ENCODE measurements at regions not wholly inside any gene's neighbourhood (a gene's known extent, or its start where the extent isn't known, plus 50 kb on each side); places are given as distances from the start of the nearest gene placed in this dataset.

DNA sequence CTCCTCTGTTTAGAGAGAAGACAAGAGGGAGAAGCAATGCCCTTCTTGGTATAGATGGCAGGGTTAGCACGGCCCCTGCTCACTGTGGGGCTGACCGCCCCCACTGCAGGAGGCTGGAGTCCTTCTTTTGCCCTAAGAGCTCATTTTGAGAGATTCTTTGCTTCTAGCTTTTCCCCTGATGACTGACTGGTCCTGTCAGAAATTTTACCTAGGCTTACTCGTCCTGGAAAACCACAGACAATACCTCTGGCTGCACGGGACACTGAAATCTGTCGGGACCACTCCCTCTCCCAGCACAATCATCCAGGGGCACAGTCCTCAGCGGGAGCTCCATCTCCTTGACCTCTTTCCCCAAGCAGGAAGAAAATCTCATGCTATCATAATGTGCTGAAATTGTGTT is 143.0 kb upstream of the RGMA start:
- Histone ChIP-seq H2AFZ (ENCODE audit: low read depth, low read length) (no peak overlapping the region), H3K23ac (ENCODE audit: low read length in 2 of 2) (no peak overlapping the region), H2BK12ac (ENCODE audit: low read length in 2 of 2) (no peak overlapping the region), H3K79me1 (replicated peaks; ENCODE audit: low read length, poor library complexity, severe bottlenecking) (no peaks in the 10 kb centered on the region), H2BK120ac (ENCODE audit: low read depth, low read length) (no peak overlapping the region), H2AK5ac (ENCODE audit: low read length, severe bottlenecking) (no peak overlapping the region), H4K8ac (ENCODE audit: low read length) (no peak overlapping the region), H3K4ac (ENCODE audit: low read depth in 1 of 2, low read length in 2 of 2) (no peak overlapping the region), H2BK5ac (ENCODE audit: low read depth, low read length, poor library complexity, severe bottlenecking) (no peak overlapping the region), H3K4me2 (ENCODE audit: low read length, poor library complexity, severe bottlenecking) (no peak overlapping the region), H4K91ac (ENCODE audit: low read length) (no peak overlapping the region), H3K18ac (ENCODE audit: low read depth in 1 of 2, low read length in 2 of 2) (no peak overlapping the region), H3K4me3 (ENCODE audit: insufficient read depth in 1 of 2, low read depth in 1 of 2, low read length in 2 of 2) (no peak overlapping the region), H3K36me3 (ENCODE audit: control insufficient read depth in 1 of 2, insufficient read depth in 2 of 2, low read depth in 1 of 2, low read length in 2 of 2) (no peaks in the 10 kb centered on the region), H3K4me1 (ENCODE audit: control insufficient read depth, insufficient read depth, low read depth, low read length) (no peaks in the 10 kb centered on the region), H3K14ac (ENCODE audit: low read length in 2 of 2) (no peak overlapping the region), H3K27ac (ENCODE audit: low read length, poor library complexity, severe bottlenecking) (no peak overlapping the region), H3K9me3 (ENCODE audit: control insufficient read depth, low read length) (peaks cover 6% of the 10 kb centered on the region), H2BK15ac (ENCODE audit: low read depth, poor library complexity, severe bottlenecking) (no peak overlapping the region), H3K9ac (ENCODE audit: low read length) (no peak overlapping the region), H3K27me3 (ENCODE audit: control insufficient read depth in 1 of 2, insufficient read depth in 1 of 2, low read length in 2 of 2) (peaks cover 0 to 3% of the 10 kb centered on the region in 2 experiments)
- no peak for DNase-seq
- 52% methylated on average over 4 of the region's 6 CpGs for WGBS

DNA sequence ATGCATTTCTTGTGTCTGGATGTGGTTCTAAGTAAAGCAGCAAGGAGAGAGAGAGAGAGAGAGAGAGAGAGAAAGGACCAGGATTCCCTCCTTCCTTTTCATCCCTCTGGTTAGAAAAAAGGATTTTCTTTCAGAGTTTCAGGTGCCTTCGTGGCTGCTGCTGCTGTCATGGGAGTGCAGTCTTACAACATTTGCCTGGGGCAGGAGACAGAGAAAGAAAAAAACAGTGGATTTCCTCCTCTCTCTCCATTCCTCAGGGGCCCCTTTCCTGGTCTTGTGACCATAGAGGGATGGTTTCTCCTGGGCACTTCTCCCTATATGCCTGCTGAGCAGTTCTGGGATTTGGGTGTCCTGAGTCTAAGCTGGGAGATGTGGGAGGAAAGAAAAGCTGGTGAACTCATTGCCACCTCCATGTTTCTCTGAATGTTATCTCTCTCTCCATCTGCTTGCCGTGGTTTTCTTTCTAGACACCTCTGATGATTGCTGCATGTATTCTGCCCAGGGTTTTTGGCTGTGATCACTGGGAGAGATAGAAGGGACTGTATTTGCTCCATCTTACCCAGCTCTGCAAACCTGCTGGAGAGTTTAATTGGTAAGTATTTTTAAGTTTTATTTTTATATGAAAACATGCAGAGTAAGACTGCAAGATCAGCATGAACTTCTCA is 142.4 kb upstream of the RGMA start:
- no peak overlapping the region for H2BK15ac ChIP-seq (ENCODE audit: low read depth, poor library complexity, severe bottlenecking)
- H2BK120ac ChIP-seq (ENCODE audit: low read depth, low read length): no peak overlapping the region
- no peak overlapping the region for H3K18ac ChIP-seq (ENCODE audit: low read depth in 1 of 2, low read length in 2 of 2)
- no peak overlapping the region for H4K91ac ChIP-seq (ENCODE audit: low read length)
- peaks cover 3% of the 10 kb centered on the region for H3K9me3 ChIP-seq (ENCODE audit: control insufficient read depth, low read length)
- WGBS: 56% methylated on average over 1 of the region's 2 CpGs
- no peak overlapping the region for H3K4me2 ChIP-seq (ENCODE audit: low read length, poor library complexity, severe bottlenecking)
- no peaks in the 10 kb centered on the region for H3K36me3 ChIP-seq (ENCODE audit: control insufficient read depth in 1 of 2, insufficient read depth in 2 of 2, low read depth in 1 of 2, low read length in 2 of 2)
- no peak overlapping the region for H3K9ac ChIP-seq (ENCODE audit: low read length)
- no peak overlapping the region for H4K8ac ChIP-seq (ENCODE audit: low read length)
- H2BK5ac ChIP-seq (ENCODE audit: low read depth, low read length, poor library complexity, severe bottlenecking): no peak overlapping the region
- H2BK12ac ChIP-seq (ENCODE audit: low read length in 2 of 2): no peak overlapping the region
- H3K14ac ChIP-seq (ENCODE audit: low read length in 2 of 2): no peak overlapping the region
- H3K4ac ChIP-seq (ENCODE audit: low read depth in 1 of 2, low read length in 2 of 2): no peak overlapping the region
- no peak for DNase-seq
- no peak overlapping the region for H2AK5ac ChIP-seq (ENCODE audit: low read length, severe bottlenecking)
- no peaks in the 10 kb centered on the region for H3K79me1 ChIP-seq (replicated peaks; ENCODE audit: low read length, poor library complexity, severe bottlenecking)
- H3K4me3 ChIP-seq (ENCODE audit: insufficient read depth in 1 of 2, low read depth in 1 of 2, low read length in 2 of 2): no peak overlapping the region
- H3K4me1 ChIP-seq (ENCODE audit: control insufficient read depth, insufficient read depth, low read depth, low read length): no peaks in the 10 kb centered on the region
- H3K27me3 ChIP-seq (ENCODE audit: control insufficient read depth in 1 of 2, insufficient read depth in 1 of 2, low read length in 2 of 2): peaks cover 0 to 3% of the 10 kb centered on the region in 2 experiments
- H3K27ac ChIP-seq (ENCODE audit: low read length, poor library complexity, severe bottlenecking): no peak overlapping the region
- H3K23ac ChIP-seq (ENCODE audit: low read length in 2 of 2): no peak overlapping the region
- H2AFZ ChIP-seq (ENCODE audit: low read depth, low read length): no peak overlapping the region

DNA sequence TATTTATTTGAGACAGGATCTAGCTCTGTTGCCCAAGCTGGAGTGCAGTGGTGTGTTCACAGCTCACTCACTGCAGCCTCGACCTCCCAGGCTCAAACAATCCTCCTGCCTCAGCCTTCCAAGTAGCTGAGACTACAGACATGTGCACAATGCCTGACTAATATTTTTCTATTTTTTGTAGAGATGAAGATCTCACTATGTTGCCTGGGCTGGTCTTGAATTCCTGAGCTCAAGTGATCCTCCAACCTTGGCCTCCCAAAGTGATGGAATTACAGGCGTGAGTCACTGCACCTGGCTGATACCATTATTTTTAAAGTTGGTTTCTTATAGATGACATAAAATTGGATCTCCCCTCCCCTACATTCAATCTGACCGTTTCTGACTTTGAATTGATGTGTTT is 139.5 kb upstream of the RGMA start:
- no peaks in the 10 kb centered on the region for H3K79me1 ChIP-seq (replicated peaks; ENCODE audit: low read length, poor library complexity, severe bottlenecking)
- H3K14ac ChIP-seq (ENCODE audit: low read length in 2 of 2): no peak overlapping the region
- H3K18ac ChIP-seq (ENCODE audit: low read depth in 1 of 2, low read length in 2 of 2): no peak overlapping the region
- H4K91ac ChIP-seq (ENCODE audit: low read length): no peak overlapping the region
- DNase-seq: no peak
- no peak overlapping the region for H2BK120ac ChIP-seq (ENCODE audit: low read depth, low read length)
- no peaks in the 10 kb centered on the region for H3K27me3 ChIP-seq (ENCODE audit: control insufficient read depth in 1 of 2, insufficient read depth in 1 of 2, low read length in 2 of 2)
- no peaks in the 10 kb centered on the region for H3K4me1 ChIP-seq (ENCODE audit: control insufficient read depth, insufficient read depth, low read depth, low read length)
- WGBS: 29% methylated on average over 1 of the region's 3 CpGs
- H3K4me2 ChIP-seq (ENCODE audit: low read length, poor library complexity, severe bottlenecking): no peak overlapping the region
- H3K23ac ChIP-seq (ENCODE audit: low read length in 2 of 2): no peak overlapping the region
- H2BK12ac ChIP-seq (ENCODE audit: low read length in 2 of 2): no peak overlapping the region
- no peak overlapping the region for H2AK5ac ChIP-seq (ENCODE audit: low read length, severe bottlenecking)
- no peak overlapping the region for H3K4me3 ChIP-seq (ENCODE audit: insufficient read depth in 1 of 2, low read depth in 1 of 2, low read length in 2 of 2)
- H3K9ac ChIP-seq (ENCODE audit: low read length): no peak overlapping the region
- no peak overlapping the region for H3K27ac ChIP-seq (ENCODE audit: low read length, poor library complexity, severe bottlenecking)
- H2AFZ ChIP-seq (ENCODE audit: low read depth, low read length): no peak overlapping the region
- no peaks in the 10 kb centered on the region for H3K36me3 ChIP-seq (ENCODE audit: control insufficient read depth in 1 of 2, insufficient read depth in 2 of 2, low read depth in 1 of 2, low read length in 2 of 2)
- peaks cover 3% of the 10 kb centered on the region for H3K9me3 ChIP-seq (ENCODE audit: control insufficient read depth, low read length)
- no peak overlapping the region for H4K8ac ChIP-seq (ENCODE audit: low read length)
- H2BK15ac ChIP-seq (ENCODE audit: low read depth, poor library complexity, severe bottlenecking): no peak overlapping the region
- no peak overlapping the region for H2BK5ac ChIP-seq (ENCODE audit: low read depth, low read length, poor library complexity, severe bottlenecking)
- H3K4ac ChIP-seq (ENCODE audit: low read depth in 1 of 2, low read length in 2 of 2): no peak overlapping the region

DNA sequence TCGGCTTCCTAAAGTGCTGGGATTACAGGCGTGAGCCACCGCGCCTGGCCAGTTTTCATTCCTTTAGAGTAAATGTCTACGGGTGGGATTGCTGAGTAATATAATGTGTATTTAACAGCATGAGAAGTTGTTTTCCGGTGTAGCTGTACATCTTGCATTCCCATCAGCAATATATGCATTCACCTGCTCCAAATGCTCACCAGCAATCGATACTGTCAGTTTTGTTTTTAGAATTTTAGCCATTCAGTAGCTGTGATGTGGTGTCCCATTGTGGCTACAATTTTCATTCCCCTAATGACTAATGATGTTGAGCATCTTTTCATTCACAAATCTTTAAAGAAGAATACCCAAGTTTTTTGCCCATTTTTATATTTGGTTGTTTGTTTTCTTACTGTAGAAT is 134.8 kb upstream of the RGMA start:
- no peak overlapping the region for H3K23ac ChIP-seq (ENCODE audit: low read length in 2 of 2)
- no peaks in the 10 kb centered on the region for H3K4me1 ChIP-seq (ENCODE audit: control insufficient read depth, insufficient read depth, low read depth, low read length)
- H2BK15ac ChIP-seq (ENCODE audit: low read depth, poor library complexity, severe bottlenecking): no peak overlapping the region
- no peak overlapping the region for H2AK5ac ChIP-seq (ENCODE audit: low read length, severe bottlenecking)
- H3K14ac ChIP-seq (ENCODE audit: low read length in 2 of 2): no peak overlapping the region
- no peak overlapping the region for H2AFZ ChIP-seq (ENCODE audit: low read depth, low read length)
- no peak overlapping the region for H2BK12ac ChIP-seq (ENCODE audit: low read length in 2 of 2)
- H3K4ac ChIP-seq (ENCODE audit: low read depth in 1 of 2, low read length in 2 of 2): no peak overlapping the region
- H3K27ac ChIP-seq (ENCODE audit: low read length, poor library complexity, severe bottlenecking): no peak overlapping the region
- no peak overlapping the region for H4K8ac ChIP-seq (ENCODE audit: low read length)
- no peak for DNase-seq
- H3K18ac ChIP-seq (ENCODE audit: low read depth in 1 of 2, low read length in 2 of 2): no peak overlapping the region
- no peak overlapping the region for H3K4me3 ChIP-seq (ENCODE audit: insufficient read depth in 1 of 2, low read depth in 1 of 2, low read length in 2 of 2)
- H2BK120ac ChIP-seq (ENCODE audit: low read depth, low read length): no peak overlapping the region
- 94% methylated on average over 2 of the region's 7 CpGs for WGBS
- no peaks in the 10 kb centered on the region for H3K36me3 ChIP-seq (ENCODE audit: control insufficient read depth in 1 of 2, insufficient read depth in 2 of 2, low read depth in 1 of 2, low read length in 2 of 2)
- H3K79me1 ChIP-seq (replicated peaks; ENCODE audit: low read length, poor library complexity, severe bottlenecking): no peaks in the 10 kb centered on the region
- no peaks in the 10 kb centered on the region for H3K9me3 ChIP-seq (ENCODE audit: control insufficient read depth, low read length)
- no peak overlapping the region for H4K91ac ChIP-seq (ENCODE audit: low read length)
- no peak overlapping the region for H3K9ac ChIP-seq (ENCODE audit: low read length)
- H3K4me2 ChIP-seq (ENCODE audit: low read length, poor library complexity, severe bottlenecking): no peak overlapping the region
- H3K27me3 ChIP-seq (ENCODE audit: control insufficient read depth in 1 of 2, insufficient read depth in 1 of 2, low read length in 2 of 2): no peaks in the 10 kb centered on the region
- no peak overlapping the region for H2BK5ac ChIP-seq (ENCODE audit: low read depth, low read length, poor library complexity, severe bottlenecking)
